ENCODE measurements at regions not wholly inside any gene's neighbourhood (a gene's known extent, or its start where the extent isn't known, plus 50 kb on each side); places are given as distances from the start of the nearest gene placed in this dataset.

GRCh38 chr4:137597752-137598430 is 65.6 kb upstream of the PCDH18 start:
- TF ChIP-seq, protein P1, sequence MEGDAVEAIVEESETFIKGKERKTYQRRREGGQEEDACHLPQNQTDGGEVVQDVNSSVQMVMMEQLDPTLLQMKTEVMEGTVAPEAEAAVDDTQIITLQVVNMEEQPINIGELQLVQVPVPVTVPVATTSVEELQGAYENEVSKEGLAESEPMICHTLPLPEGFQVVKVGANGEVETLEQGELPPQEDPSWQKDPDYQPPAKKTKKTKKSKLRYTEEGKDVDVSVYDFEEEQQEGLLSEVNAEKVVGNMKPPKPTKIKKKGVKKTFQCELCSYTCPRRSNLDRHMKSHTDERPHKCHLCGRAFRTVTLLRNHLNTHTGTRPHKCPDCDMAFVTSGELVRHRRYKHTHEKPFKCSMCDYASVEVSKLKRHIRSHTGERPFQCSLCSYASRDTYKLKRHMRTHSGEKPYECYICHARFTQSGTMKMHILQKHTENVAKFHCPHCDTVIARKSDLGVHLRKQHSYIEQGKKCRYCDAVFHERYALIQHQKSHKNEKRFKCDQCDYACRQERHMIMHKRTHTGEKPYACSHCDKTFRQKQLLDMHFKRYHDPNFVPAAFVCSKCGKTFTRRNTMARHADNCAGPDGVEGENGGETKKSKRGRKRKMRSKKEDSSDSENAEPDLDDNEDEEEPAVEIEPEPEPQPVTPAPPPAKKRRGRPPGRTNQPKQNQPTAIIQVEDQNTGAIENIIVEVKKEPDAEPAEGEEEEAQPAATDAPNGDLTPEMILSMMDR (IDR thresholded peaks at IDR 0.05), result no peak
- Histone ChIP-seq H3K27me3 (no peaks in the 10 kb centered on the region), H3K36me3 (no peaks in the 10 kb centered on the region), H3K4me1 (no peaks in the 10 kb centered on the region), H3K27ac (no peak overlapping the region), H3K4me3 (no peak overlapping the region), H3K9me3 (no peaks in the 10 kb centered on the region)
- DNase-seq (ENCODE audit: low spot score), result no peak

DNA sequence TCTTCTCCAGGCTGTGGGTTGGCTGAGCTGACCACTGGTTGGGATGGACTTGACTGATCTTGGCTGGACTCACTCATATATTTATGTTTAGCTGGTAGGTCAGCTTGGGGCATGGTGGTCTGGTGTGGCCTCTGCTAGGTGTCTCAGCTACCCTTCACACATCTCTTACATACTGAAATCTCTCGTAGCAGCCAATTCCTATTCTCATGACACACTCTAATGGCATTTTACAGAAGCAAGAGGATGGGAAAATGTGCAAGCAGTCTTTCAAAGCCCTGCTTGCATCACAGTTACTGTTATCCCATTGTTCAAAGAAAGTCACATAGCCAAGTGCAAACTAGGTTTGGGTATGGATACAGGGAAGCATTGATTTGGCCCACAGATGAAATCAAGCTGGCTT is 55.5 kb upstream of the PCDH18 start:
- no peaks in the 10 kb centered on the region for H3K36me3 ChIP-seq
- H3K4me1 ChIP-seq, result no peaks in the 10 kb centered on the region
- H3K4me3 ChIP-seq, result no peak overlapping the region
- H3K27me3 ChIP-seq, result no peaks in the 10 kb centered on the region
- no peak for DNase-seq (ENCODE audit: low spot score)
- no peaks in the 10 kb centered on the region for H3K9me3 ChIP-seq
- TF ChIP-seq, protein P1 (IDR thresholded peaks at IDR 0.05), result no peak
- no peak overlapping the region for H3K27ac ChIP-seq

DNA sequence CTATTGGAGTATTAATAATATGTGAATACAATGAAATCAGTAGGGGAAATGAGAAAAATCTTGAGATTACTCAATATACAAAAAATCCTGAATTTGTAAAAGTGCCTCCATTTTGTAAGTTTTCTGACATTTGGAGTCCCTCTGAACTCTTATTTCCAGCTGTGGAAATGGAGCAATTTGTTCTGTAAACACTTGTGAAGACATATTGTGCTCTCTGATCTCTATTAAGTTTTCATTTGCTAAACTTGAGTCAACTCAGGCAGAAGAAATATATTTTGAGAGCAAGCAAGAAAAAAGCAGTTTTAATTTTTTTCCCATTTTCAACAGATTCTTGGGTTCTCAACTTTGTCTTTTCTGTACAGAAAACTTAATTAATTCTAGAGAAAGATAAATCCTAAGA is 51.4 kb upstream of the PCDH18 start:
- TF ChIP-seq, protein P1 (IDR thresholded peaks at IDR 0.05), result no peak
- Histone ChIP-seq H3K9me3 (no peaks in the 10 kb centered on the region), H3K4me1 (no peaks in the 10 kb centered on the region), H3K4me3 (no peak overlapping the region), H3K36me3 (no peaks in the 10 kb centered on the region), H3K27me3 (no peaks in the 10 kb centered on the region), H3K27ac (no peak overlapping the region)
- DNase-seq (ENCODE audit: low spot score), result no peak
